MM.1S (cell line): ENCODE measurements at regions not wholly inside any gene's neighbourhood (a gene's known extent, or its start where the extent isn't known, plus 50 kb on each side); places are given as distances from the start of the nearest gene placed in this dataset.

Experiments used
- CTCF ChIP-seq: fragments of 300-600 bp; sonication (generic); IDR thresholded peaks from 2 replicates; pipeline ENCODE4 v1.5.1; 2016; ENCODE audit warnings: antibody characterized with exemption, low read length, mixed read lengths
- EZH2 ChIP-seq: fragments of 300-600 bp; sonication (generic); optimal IDR thresholded peaks from 2 replicates; pipeline ENCODE3; 2017; ENCODE audit warnings: low read depth, mild to moderate bottlenecking, antibody characterized with exemption, low read length, mixed read lengths

DNA sequence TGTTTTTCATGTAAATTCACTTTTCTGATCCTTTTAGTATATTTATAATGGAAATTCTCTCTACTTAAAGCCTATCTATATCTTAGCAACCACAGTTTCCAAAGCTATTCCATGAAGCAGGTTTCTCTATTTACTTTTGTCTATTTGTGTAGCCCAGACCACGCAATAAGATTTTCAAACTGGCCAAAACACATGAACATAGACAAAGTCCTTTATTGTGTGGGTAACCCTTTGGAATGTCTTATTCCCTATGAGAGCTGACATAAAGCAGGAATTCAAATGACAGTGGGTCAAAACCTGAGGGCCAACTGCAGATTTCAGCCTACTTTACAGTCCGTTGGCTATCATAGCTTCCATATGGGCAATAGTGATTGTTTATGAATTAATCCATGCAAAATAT is 252.6 kb downstream of the LTN1 start:
- TF ChIP-seq EZH2, result no peak
- TF ChIP-seq CTCF, result no peak
